HG03108 (cell line): ENCODE measurements at regions not wholly inside any gene's neighbourhood (a gene's known extent, or its start where the extent isn't known, plus 50 kb on each side); places are given as distances from the start of the nearest gene placed in this dataset.
"Not testable (repeated sequence)": the region's sequence is repeated elsewhere in the genome, so short reads cannot be mapped to it uniquely, and the experiment has no call there.

ENCODE experiments used
- ATAC-seq: cut with Tn5 transposase; IDR thresholded peaks from one replicate; pipeline ENCODE4 v1.9.1; 2021; ENCODE audit warnings: moderate library complexity; ENCODE audit not compliant: unreplicated experiment

DNA sequence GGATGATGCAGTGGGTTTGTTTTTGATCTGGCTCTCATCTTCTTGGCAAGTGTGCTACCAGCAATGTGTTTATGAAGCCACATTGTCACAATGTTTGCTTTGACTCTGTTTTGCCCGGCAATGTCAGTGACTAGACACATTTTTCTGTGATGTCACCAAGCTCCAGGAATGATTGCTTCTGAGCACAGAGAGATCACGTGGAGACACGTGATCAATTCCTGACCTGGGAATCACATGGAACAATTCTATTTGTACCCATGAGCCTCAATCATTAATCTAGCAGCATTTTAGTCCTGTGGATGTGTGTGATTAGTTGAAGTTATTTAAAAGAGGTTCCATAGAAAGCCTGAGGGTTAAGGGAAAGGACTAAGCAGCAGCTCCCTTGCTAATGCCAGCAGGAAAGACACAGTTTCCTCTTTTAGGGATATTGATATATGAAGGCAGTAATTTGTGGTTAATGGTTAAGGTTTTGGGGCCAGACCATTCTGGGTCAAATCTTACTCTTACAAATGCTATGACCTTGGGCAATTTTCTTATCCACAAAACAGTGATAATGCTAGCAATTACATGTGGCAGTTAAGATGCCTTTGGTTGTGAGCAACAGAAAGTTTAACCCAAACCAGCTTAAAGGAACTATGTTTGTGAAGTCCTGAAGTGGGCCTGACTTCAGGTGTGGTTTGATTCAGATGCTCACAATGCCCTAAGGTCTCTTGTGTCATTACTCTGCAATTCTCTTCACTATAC, 59.0 kb downstream of the FASLG start:
- no peak for ATAC-seq

GRCh38 chr1:172719066-172719627, 60.2 kb downstream of the FASLG start:
- no peak for ATAC-seq

GRCh38 chr1:172719694-172720138, 60.8 kb downstream of the FASLG start:
- no peak for ATAC-seq

- no peak for ATAC-seq
Observed at GRCh38 chr1:172720339-172720738, 61.4 kb downstream of the FASLG start.

- ATAC-seq, result no peak
Observed at GRCh38 chr1:172723251-172723650, 64.3 kb downstream of the FASLG start.

DNA sequence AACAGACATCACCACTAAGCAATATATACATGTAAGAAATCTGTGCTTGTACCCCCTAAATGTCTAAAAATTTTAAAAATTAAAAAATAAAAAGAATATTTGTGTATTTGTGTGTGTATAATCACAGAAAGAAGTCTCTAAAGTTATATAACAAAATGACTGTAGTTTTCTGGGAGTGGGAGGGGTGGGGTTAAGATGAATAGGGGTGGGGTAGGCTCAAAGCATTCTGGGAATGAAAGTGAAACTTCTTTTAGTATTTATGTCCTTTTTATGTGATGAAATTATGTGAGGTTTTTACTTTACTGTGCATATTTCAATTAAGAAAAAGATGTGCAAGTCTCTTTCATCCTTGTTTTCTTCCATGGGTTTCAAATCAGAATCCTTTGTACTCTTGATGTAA, 65.3 kb downstream of the FASLG start:
- ATAC-seq, result no peak

GRCh38 chr1:172724765-172725613, 66.1 kb downstream of the FASLG start:
- peak; percentile 79 for ATAC-seq

DNA sequence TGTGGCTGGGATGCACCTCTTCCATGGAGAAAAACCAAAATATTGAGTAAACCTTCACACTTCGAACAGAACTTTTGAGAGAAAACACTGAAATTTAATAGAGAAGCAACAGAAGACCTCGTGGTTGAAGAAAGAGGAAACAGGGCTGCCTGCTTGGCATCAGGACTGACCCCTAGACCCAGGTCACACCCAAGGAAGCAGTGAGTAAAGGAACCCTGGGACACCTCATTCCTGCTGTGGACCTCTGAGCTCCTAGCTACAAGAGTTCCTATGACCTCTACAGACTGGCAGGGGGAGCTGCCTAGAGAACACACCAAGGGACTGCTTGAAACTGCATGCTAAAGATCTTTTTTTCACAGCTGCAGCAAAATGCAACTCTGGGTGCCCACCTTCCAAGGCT, 67.8 kb downstream of the FASLG start:
- ATAC-seq, result no peak

DNA sequence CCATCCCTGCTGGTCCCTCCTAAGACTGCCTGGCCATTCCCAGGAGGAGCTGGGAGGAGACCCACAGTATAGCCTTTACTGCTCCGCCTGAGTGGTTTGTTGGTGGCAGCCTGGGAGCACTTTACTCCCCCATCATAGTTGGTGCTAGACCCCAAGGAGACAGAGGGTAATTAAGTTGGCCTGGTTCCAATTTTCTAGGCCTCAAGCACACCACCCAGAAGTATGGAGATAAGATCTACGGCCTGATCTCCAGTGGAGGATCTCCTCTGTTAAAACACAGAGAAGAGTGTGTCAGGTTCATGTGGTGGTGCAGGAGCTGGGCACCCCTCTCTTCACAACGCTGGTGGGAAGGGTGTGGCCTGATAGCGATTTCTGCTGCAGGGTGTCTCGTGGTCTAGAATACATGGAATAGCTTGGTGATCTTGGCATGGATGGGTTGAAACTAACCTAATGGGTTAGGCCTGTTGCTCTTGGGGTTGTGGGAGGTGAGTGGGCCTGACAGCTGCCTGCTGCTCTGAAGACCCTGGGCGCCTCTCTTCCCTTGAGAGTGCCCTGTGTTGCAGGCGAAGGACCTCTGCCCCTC, 68.5 kb downstream of the FASLG start:
- ATAC-seq, result no peak

DNA sequence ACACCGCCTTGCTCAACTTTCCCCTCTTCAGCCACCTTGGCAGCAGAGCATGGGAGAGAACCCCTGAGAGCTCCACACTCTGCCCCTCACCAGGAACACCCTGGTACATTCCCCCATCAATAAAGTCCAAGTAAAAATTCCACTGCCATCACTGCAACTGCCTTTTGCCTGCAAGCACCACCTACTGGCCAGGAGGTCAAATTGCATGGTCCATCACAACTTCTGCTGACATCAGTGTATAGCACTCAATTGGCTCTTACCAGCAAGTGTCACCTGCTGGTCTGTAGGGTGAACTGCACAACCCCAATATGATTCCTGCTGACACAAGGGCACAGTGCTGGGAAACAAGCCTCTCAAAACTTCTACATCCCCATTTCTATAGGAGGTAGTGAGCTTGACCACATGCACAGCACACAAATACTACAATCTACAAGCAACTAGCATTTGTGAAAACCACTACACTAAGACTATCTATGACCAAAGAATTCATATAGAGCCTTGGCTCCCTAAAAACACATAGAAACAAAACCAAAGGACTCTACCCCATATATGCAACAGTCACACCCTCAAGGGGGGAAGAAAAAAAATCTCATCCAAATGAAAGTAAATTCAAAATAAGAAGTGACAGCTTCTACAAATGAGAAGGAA, 69.2 kb downstream of the FASLG start:
- ATAC-seq, result no peak

DNA sequence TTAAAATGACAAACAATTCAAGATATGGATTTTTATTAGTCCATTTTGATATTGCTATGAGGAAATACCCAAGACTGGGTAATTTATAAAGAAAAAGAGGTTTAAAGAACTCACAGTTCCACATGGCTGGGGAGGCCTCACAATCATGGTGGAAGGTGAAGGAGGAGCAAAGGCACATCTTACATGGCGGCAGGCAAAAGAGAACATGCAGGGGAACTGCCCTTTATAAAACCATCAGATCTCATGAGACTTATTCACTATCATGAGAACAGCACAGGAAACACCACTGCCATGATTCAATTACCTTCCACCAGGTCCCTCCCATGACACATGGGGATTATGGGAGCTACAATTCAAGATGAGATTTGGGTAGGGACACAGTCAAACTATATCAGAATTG, 69.8 kb downstream of the FASLG start:
- not testable (repeated sequence) for ATAC-seq

GRCh38 chr1:172732427-172732826, 73.5 kb downstream of the FASLG start:
- no peak for ATAC-seq

- no peak for ATAC-seq
Observed at GRCh38 chr1:172733815-172734214, 74.9 kb downstream of the FASLG start.

DNA sequence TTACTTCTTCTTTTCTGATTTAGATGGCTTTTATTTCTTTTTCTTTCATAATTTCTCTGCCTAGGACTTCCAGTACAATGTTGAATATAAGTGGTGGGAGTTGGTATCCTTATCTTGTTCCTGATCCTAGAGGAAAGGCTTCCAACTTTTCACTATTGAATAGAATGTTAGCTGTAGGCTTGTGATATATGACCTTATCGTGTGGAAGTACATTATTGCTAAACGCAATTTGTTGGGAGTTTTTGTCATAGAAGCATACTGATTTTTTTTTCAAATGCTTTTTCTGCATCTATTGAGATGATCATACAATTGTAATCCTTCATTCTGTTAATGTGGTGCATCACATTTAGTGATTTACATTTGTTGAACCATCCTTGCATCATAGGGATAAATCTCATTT, 79.5 kb downstream of the FASLG start:
- no peak for ATAC-seq

DNA sequence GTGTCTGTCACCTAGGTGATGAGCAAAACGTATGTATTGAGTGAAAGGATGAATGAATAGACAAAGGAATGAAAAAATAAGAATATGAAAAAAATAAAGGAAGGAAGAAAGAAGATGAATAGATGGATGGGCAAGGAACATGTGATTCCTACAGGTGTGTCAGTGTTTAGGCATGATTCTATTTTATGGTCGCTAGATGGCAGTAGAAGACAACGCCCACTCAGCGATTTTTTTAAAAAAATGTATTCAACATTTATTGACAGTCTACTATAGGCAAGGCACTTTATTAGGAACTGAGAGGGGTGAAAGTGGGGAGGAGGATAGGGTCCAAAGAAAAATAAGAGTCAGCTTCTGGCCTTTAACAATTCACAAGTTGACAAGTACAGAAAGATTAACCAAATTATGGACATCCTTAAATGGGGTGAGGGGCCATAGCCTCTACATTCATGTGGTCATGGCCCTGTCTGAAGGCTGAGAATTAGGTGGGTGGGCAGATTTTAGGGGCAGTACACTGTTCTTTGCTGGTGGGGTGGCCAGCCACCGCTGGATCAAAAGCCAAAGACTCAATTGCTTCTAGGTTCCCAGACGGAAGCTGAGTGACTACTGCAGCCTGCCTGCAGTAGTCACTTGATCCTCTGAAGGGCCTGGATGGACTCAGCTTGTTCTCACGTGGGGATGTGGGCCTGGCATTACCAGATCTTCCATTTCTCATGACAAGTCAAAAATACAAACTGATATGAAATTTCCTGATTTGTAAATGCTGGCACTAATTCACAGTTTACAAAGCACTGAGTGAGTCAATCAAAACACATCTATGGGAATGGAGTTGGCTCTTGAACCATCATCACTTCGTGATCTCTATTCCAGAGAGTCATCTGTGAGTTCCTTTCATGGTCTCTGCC, 83.9 kb downstream of the FASLG start:
- no peak for ATAC-seq

- ATAC-seq, result peak; percentile 55
Observed at GRCh38 chr1:172745014-172745413, 86.1 kb downstream of the FASLG start.

DNA sequence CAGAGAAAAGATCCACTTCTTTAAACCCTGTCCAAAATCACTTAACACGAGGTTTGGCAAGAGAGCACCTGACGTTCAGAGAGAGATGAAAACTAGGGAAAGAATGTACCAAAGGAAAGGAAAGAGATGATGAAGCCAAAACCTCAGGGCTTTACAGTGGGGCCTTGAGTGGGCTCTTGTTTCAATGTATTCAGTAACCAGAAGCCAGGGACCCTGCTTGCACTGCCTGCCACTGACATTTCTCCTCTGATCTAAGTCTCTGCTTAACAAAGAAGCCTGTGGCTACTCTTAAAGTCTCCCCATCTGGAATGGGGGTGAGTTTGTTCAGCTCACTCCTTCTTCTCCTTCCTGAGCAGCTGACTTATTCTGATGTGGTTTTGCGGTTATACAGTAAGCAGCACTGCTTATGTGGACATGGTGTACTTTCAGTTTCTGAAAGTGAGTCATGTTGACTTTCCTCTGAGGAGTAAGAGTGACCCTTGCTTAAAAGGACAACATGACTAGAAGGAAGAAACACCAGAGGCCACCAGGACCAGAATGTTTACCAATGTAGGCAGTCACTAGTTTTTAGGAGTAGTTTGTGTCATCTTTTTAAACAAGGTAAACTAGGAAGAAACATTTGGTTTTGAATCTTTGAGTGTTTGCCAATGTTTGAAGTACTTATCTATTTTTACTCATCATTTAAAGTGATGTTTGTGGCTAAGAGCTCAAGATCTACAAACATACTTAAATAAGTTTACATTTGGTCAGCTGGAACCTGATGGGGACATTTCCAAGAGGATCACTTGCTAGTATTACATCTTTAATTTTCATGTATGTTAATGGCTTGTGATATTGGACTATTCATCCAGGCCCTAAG, 87.4 kb downstream of the FASLG start:
- peak; percentile 82 for ATAC-seq

DNA sequence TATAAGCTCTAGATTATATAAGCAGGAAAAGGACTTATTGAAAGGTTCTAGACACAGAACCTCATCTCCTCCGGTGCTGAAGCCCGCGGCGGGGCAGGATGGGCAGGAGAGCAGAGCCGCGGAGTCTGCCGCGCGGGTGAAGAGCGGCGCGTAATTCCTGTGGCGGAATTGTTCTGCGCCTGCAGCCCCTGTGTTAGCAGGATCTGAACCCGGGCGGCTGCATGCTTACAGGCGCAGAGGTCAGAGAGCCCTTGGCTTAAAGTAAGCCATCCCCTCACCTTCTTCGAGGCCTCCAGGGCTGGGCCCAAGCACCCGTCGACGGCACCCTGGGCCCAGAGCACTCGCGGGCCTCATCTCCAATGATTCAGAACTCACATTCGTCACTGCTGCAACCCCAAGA, 89.3 kb downstream of the FASLG start:
- ATAC-seq, result no peak

- no peak for ATAC-seq
Observed at GRCh38 chr1:172751683-172752082, 92.8 kb downstream of the FASLG start.
